H9 (cell line): ENCODE measurements at regions not wholly inside any gene's neighbourhood (a gene's known extent, or its start where the extent isn't known, plus 50 kb on each side); places are given as distances from the start of the nearest gene placed in this dataset.

Experiments
- DNase-seq: peaks from one replicate; pipeline ENCODE4 v3.0.0-alpha.2; 2017
- H2AFZ ChIP-seq: one replicate; pipeline ENCODE4 v1.6.1; 2013; ENCODE audit warnings: mild to moderate bottlenecking, low read length, control low read depth, moderate library complexity
- H2AK5ac ChIP-seq: 2 replicates; pipeline ENCODE4 v1.6.1; 2013; ENCODE audit warnings: low read length, control low read depth, mixed read lengths; ENCODE audit not compliant: insufficient read length
- H2BK120ac ChIP-seq: one replicate; pipeline ENCODE4 v1.6.1; 2013; ENCODE audit warnings: low read depth, mild to moderate bottlenecking, low read length, control low read depth, inconsistent platforms; ENCODE audit not compliant: poor library complexity, severe bottlenecking
- H2BK12ac ChIP-seq: 2 replicates; pipeline ENCODE4 v1.6.1; 2013; ENCODE audit warnings: low read length, control low read depth, mixed read lengths, low read depth; ENCODE audit not compliant: insufficient read length
- H2BK15ac ChIP-seq: 2 replicates; pipeline ENCODE4 v1.6.1; 2013; ENCODE audit warnings: low read depth, low read length, control low read depth
- H2BK20ac ChIP-seq: one replicate; pipeline ENCODE4 v1.6.1; 2013; ENCODE audit warnings: low read depth, mild to moderate bottlenecking, low read length, control low read depth, inconsistent platforms; ENCODE audit not compliant: poor library complexity, severe bottlenecking
- H2BK5ac ChIP-seq: 2 replicates; pipeline ENCODE4 v1.6.1; 2013; ENCODE audit warnings: low read length, control low read depth, mixed read lengths; ENCODE audit not compliant: insufficient read length
- H3K14ac ChIP-seq: 2 replicates; pipeline ENCODE4 v1.6.1; 2013; ENCODE audit warnings: low read length, control low read depth; ENCODE audit not compliant: insufficient read depth
- H3K18ac ChIP-seq: 2 replicates; pipeline ENCODE4 v1.6.1; 2013; ENCODE audit warnings: low read depth, mild to moderate bottlenecking, mixed read lengths, low read length, control low read depth; ENCODE audit not compliant: insufficient read length
- H3K23ac ChIP-seq: 2 replicates; pipeline ENCODE4 v1.6.1; 2013; ENCODE audit warnings: low read length, control low read depth, mixed read lengths, low read depth; ENCODE audit not compliant: insufficient read length
- H3K23me2 ChIP-seq: 2 replicates; pipeline ENCODE4 v1.6.1; 2013; ENCODE audit warnings: low read depth, mild to moderate bottlenecking, mixed read lengths, low read length, control low read depth; ENCODE audit not compliant: insufficient read length, poor library complexity, severe bottlenecking
- H3K27ac ChIP-seq: 2 replicates; pipeline ENCODE4 v1.5.1; 2013; ENCODE audit warnings: low read length, control low read depth, mixed read lengths, low read depth; ENCODE audit not compliant: insufficient read length
- H3K27me3 ChIP-seq: 2 replicates; pipeline ENCODE4 v1.6.1; 2013; ENCODE audit warnings: low read length, control low read depth, inconsistent platforms; ENCODE audit not compliant: insufficient read depth
- H3K4ac ChIP-seq: 2 replicates; pipeline ENCODE4 v1.6.1; 2013; ENCODE audit warnings: low read depth, mild to moderate bottlenecking, control low read depth, inconsistent platforms, low read length, moderate library complexity
- H3K4me1 ChIP-seq: 2 replicates; pipeline ENCODE4 v1.6.1; 2013; ENCODE audit warnings: low read length, control low read depth, inconsistent platforms; ENCODE audit not compliant: insufficient read depth
- H3K4me2 ChIP-seq: 2 replicates; pipeline ENCODE4 v1.6.1; 2013; ENCODE audit warnings: low read length, control low read depth, mixed read lengths; ENCODE audit not compliant: insufficient read length, insufficient read depth
- H3K56ac ChIP-seq: 2 replicates; pipeline ENCODE4 v1.6.1; 2013; ENCODE audit warnings: low read depth, mild to moderate bottlenecking, mixed read lengths, low read length, control low read depth; ENCODE audit not compliant: insufficient read length
- H3K79me1 ChIP-seq: 2 replicates; pipeline ENCODE4 v1.6.1; 2013; ENCODE audit warnings: low read depth, mild to moderate bottlenecking, moderate library complexity, low read length, control low read depth, inconsistent platforms; ENCODE audit not compliant: insufficient read depth, poor library complexity, severe bottlenecking
- H3K79me2 ChIP-seq: 2 replicates; pipeline ENCODE4 v1.6.1; 2013; ENCODE audit warnings: low read length, control low read depth, inconsistent platforms; ENCODE audit not compliant: insufficient read depth
- H3K9ac ChIP-seq: 2 replicates; pipeline ENCODE4 v1.6.1; 2013; ENCODE audit warnings: low read length, control low read depth, mixed read lengths; ENCODE audit not compliant: insufficient read length; ENCODE audit errors: extremely low read depth
- H3K9me3 ChIP-seq: one replicate; pipeline ENCODE4 v1.6.1; 2013; ENCODE audit warnings: low read depth, low read length, inconsistent platforms; ENCODE audit not compliant: control insufficient read depth
- H3T11ph ChIP-seq: one replicate; pipeline ENCODE4 v1.6.1; 2013; ENCODE audit warnings: mild to moderate bottlenecking, low read length, control low read depth, inconsistent platforms
- H4K20me1 ChIP-seq: one replicate; pipeline ENCODE4 v1.6.1; 2013; ENCODE audit not compliant: control insufficient read depth, insufficient read length, insufficient read depth
- H4K5ac ChIP-seq: 2 replicates; pipeline ENCODE4 v1.6.1; 2013; ENCODE audit warnings: low read depth, mild to moderate bottlenecking, mixed read lengths, low read length, control low read depth; ENCODE audit not compliant: insufficient read length
- H4K8ac ChIP-seq: replicated peaks from 2 replicates; pipeline ENCODE4 v1.6.1; 2013; ENCODE audit warnings: low read length, control low read depth, mixed read lengths, low read depth; ENCODE audit not compliant: insufficient read length
- H4K91ac ChIP-seq: 2 replicates; pipeline ENCODE4 v1.6.1; 2013; ENCODE audit warnings: low read depth, mild to moderate bottlenecking, moderate library complexity, mixed read lengths, low read length, control low read depth; ENCODE audit not compliant: insufficient read length
- H3K27ac Mint-ChIP-seq, 3 experiments: 2 replicates in 2 of 3; 3 replicates in 1 of 3; pipeline ENCODE4 v1.8.0; 2020 to 2021; ENCODE audit warnings: mixed read lengths in 3 of 3, mild to moderate bottlenecking in 1 of 3, moderate library complexity in 1 of 3
- H3K27me3 Mint-ChIP-seq: 2 replicates; pipeline ENCODE4 v1.8.0; 2021; ENCODE audit warnings: low read depth, mild to moderate bottlenecking, moderate library complexity, mixed read lengths
- H3K36me3 Mint-ChIP-seq, 3 experiments: 2 replicates in 2 of 3; 3 replicates in 1 of 3; pipeline ENCODE4 v1.8.0; 2020 to 2021; ENCODE audit warnings: low read depth in 3 of 3, mixed read lengths in 3 of 3; ENCODE audit not compliant: insufficient read depth in 1 of 3
- H3K4me1 Mint-ChIP-seq, 2 experiments: 2 replicates each; pipeline ENCODE4 v1.8.0; 2020; ENCODE audit warnings: mixed read lengths in 2 of 2
- H3K4me3 Mint-ChIP-seq, 2 experiments: 2 replicates in 1 of 2; 3 replicates in 1 of 2; pipeline ENCODE4 v1.8.0; 2020 to 2021; ENCODE audit warnings: mild to moderate bottlenecking in 2 of 2, mixed read lengths in 2 of 2, moderate library complexity in 1 of 2
- H3K9me3 Mint-ChIP-seq, 2 experiments: 2 replicates in 1 of 2; 3 replicates in 1 of 2; pipeline ENCODE4 v1.8.0; 2020; ENCODE audit warnings: mild to moderate bottlenecking in 2 of 2, mixed read lengths in 2 of 2, moderate library complexity in 1 of 2
- WGBS: extraction: QIAGEN DNeasy Blood & Tissue Kit; methylation state at CpG from one replicate; pipeline ENCODE4 v1.1.7; 2013; ENCODE audit warnings: missing lambda C conversion rate, low lambda C conversion rate, mixed read lengths; ENCODE audit not compliant: insufficient read length; ENCODE audit errors: extremely low coverage; 5-methylcytosine and 5-hydroxymethylcytosine counted together
- TF ChIP-seq, protein P1 (sequence below): fragments of 200-600 bp; sonication (generic); conservative IDR thresholded peaks from 3 replicates; pipeline ENCODE4 v1.8.0; 2021; ENCODE audit warnings: antibody characterized with exemption, mild to moderate bottlenecking

DNA sequence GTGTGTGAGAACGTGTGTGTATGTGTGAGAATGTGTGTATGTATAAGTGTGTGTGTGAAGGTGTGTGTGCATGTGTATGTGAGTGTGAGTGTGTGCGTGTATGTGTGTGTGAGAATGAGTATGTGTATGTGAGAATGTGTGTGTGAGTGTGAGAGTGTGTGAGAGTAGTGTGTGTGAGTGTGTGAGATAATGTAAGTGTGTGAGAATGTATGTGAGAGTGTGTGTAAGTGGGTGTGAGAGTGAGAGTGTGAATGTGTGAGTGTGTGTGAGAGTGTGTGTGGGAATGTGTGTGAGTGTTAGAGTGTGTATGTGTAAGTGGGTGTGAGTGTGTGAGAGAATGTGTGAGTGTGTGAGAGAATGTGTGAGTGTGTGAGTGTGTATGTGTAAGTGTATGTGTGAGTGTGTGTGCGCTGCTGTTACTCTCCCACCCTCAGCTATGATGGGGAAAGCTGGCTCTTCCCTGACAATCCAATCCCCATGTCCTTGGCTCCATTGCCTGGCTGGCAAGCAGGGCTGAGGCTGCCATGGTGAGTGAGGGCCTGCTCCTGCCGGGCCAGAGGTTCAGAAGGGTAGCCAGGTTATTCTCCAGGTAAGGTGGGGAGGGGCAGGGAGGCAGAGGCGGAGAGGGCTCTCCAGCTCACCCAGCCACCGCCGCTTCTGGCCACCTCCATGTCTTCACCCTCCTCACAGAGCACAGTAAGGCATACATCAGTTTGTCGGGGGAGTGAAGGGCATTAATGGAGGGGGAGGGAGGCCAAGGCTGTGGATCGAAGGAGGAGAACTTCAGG is 72.6 kb upstream of the PCBD1 start:
- no peaks in the 10 kb centered on the region for H3K27me3 ChIP-seq
- H3K9ac ChIP-seq: no peak overlapping the region
- no peak overlapping the region for H2AFZ ChIP-seq
- H3T11ph ChIP-seq: no peak overlapping the region
- no peak overlapping the region for H4K5ac ChIP-seq
- no peak overlapping the region for H3K4me3 Mint-ChIP-seq
- no peaks in the 10 kb centered on the region for H3K79me1 ChIP-seq
- H3K23ac ChIP-seq: no peak overlapping the region
- no peak overlapping the region for H3K4me2 ChIP-seq
- no peak overlapping the region for H2AK5ac ChIP-seq
- no peak overlapping the region for H3K56ac ChIP-seq
- H2BK120ac ChIP-seq: no peak overlapping the region
- H3K4me1 ChIP-seq: no peaks in the 10 kb centered on the region
- DNase-seq: no peak
- no peaks in the 10 kb centered on the region for H3K9me3 Mint-ChIP-seq
- H2BK12ac ChIP-seq: no peak overlapping the region
- peaks cover 6 to 9% of the 10 kb centered on the region in 2 experiments; a peak in 3 of 4 replicates for H3K4me1 Mint-ChIP-seq
- H3K27me3 Mint-ChIP-seq: peaks cover 47% of the 10 kb centered on the region
- no peaks in the 10 kb centered on the region for H3K36me3 Mint-ChIP-seq
- no peaks in the 10 kb centered on the region for H3K79me2 ChIP-seq
- H3K27ac Mint-ChIP-seq: no peak overlapping the region
- H3K14ac ChIP-seq: no peak overlapping the region
- H3K9me3 ChIP-seq: no peaks in the 10 kb centered on the region
- H3K27ac ChIP-seq: no peak overlapping the region
- H2BK20ac ChIP-seq: no peak overlapping the region
- H3K18ac ChIP-seq: no peak overlapping the region
- no peak overlapping the region for H2BK15ac ChIP-seq
- H4K8ac ChIP-seq: no peak overlapping the region
- H4K20me1 ChIP-seq: no peaks in the 10 kb centered on the region
- TF ChIP-seq, protein P1, sequence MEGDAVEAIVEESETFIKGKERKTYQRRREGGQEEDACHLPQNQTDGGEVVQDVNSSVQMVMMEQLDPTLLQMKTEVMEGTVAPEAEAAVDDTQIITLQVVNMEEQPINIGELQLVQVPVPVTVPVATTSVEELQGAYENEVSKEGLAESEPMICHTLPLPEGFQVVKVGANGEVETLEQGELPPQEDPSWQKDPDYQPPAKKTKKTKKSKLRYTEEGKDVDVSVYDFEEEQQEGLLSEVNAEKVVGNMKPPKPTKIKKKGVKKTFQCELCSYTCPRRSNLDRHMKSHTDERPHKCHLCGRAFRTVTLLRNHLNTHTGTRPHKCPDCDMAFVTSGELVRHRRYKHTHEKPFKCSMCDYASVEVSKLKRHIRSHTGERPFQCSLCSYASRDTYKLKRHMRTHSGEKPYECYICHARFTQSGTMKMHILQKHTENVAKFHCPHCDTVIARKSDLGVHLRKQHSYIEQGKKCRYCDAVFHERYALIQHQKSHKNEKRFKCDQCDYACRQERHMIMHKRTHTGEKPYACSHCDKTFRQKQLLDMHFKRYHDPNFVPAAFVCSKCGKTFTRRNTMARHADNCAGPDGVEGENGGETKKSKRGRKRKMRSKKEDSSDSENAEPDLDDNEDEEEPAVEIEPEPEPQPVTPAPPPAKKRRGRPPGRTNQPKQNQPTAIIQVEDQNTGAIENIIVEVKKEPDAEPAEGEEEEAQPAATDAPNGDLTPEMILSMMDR: no peak
- H3K4ac ChIP-seq: no peak overlapping the region
- H2BK5ac ChIP-seq: no peak overlapping the region
- 100% methylated on average over 2 of the region's 9 CpGs for WGBS
- H3K23me2 ChIP-seq: no peaks in the 10 kb centered on the region
- H4K91ac ChIP-seq: no peak overlapping the region
